Spleen (tissue), 11 donors: ENCODE measurements at regions not wholly inside any gene's neighbourhood (a gene's known extent, or its start where the extent isn't known, plus 50 kb on each side); places are given as distances from the start of the nearest gene placed in this dataset.

Source experiments
- DNase-seq: peaks from one replicate; pipeline ENCODE4 v3.0.0-alpha.2; 2020
- H3K27ac ChIP-seq, 8 donors: fragments of 200-600 bp; sonication (generic) in 7 of 8; 1 replicate in 4 of 8; 2 replicates in 4 of 8; pipeline versions ENCODE4 v1.5.0 to v1.8.0; 2016 to 2021; ENCODE audit warnings: inconsistent platforms in 4 of 8, mild to moderate bottlenecking in 4 of 8, moderate library complexity in 1 of 8
- H3K27me3 ChIP-seq, 7 donors: fragments of 200-600 bp; sonication (generic) in 6 of 7; replicated peaks in 1 of 7; 1 replicate in 4 of 7; 2 replicates in 3 of 7; pipeline versions ENCODE4 v1.5.0 to v1.8.0; 2016 to 2021; ENCODE audit warnings: inconsistent platforms in 3 of 7, mild to moderate bottlenecking in 1 of 7
- H3K36me3 ChIP-seq, 6 donors: fragments of 200-600 bp; sonication (generic) in 5 of 6; 1 replicate in 4 of 6; 2 replicates in 2 of 6; pipeline versions ENCODE4 v1.5.0 to v1.8.0; 2016 to 2021; ENCODE audit warnings: inconsistent platforms in 2 of 6
- H3K4me1 ChIP-seq, 6 donors: fragments of 200-600 bp; sonication (generic) in 5 of 6; 1 replicate in 3 of 6; 2 replicates in 3 of 6; pipeline versions ENCODE4 v1.5.0 to v1.8.0; 2016 to 2021; ENCODE audit warnings: inconsistent platforms in 3 of 6
- H3K4me3 ChIP-seq, 8 donors: fragments of 200-600 bp; sonication (generic) in 7 of 8; 1 replicate in 4 of 8; 2 replicates in 4 of 8; pipeline versions ENCODE4 v1.5.0 to v1.8.0; 2016 to 2021; ENCODE audit warnings: inconsistent platforms in 4 of 8, mild to moderate bottlenecking in 4 of 8, moderate library complexity in 2 of 8
- H3K9me3 ChIP-seq, 8 donors: fragments of 200-600 bp; sonication (generic) in 7 of 8; 1 replicate in 4 of 8; 2 replicates in 4 of 8; pipeline versions ENCODE4 v1.5.0 to v1.8.0; 2016 to 2021; ENCODE audit warnings: inconsistent platforms in 4 of 8
- POLR2A ChIP-seq, 3 donors: fragments of 450-650 bp; IDR thresholded peaks; one replicate each; pipeline ENCODE4 v1.5.1; 2017; ENCODE audit warnings: antibody characterized with exemption in 3 of 3, mild to moderate bottlenecking in 1 of 3
- POLR2AphosphoS5 ChIP-seq, 3 donors: sonication (generic); formaldehyde crosslinking; IDR thresholded peaks; one replicate each; pipeline ENCODE4 v1.5.1; 2017; ENCODE audit warnings: antibody characterized with exemption in 3 of 3
- WGBS, 5 donors: extraction: QIAGEN DNeasy Blood & Tissue Kit in 3 of 5; methylation state at CpG; one replicate each; pipeline versions ENCODE4 v1.1.5 to v1.1.7; 2013 to 2018; 5-methylcytosine and 5-hydroxymethylcytosine counted together
- intact Hi-C: fragments of 100-400 bp; cut with DNase I; formaldehyde crosslinking; loops from one replicate; pipeline ENCODE4 v1.15.0; 2023; ENCODE audit warnings: low total_unique reads
- TF ChIP-seq, protein P1 (sequence below), 11 experiments: fragments of 200-600 bp in 7 of 11; fragments of 450-650 bp in 4 of 11; sonication (generic) in 4 of 11; IDR thresholded peaks in 8 of 11; conservative IDR thresholded peaks in 3 of 11; 1 replicate in 7 of 11; 2 replicates in 4 of 11; pipeline versions ENCODE4 v1.4.0 to v1.8.0; 2016 to 2021; ENCODE audit warnings: antibody characterized with exemption in 11 of 11, inconsistent platforms in 4 of 11, mild to moderate bottlenecking in 1 of 11
- donor health status: healthy with polysubstance abuse.
- donor health status: DM: no; HTN: no; CAD: no; lungs with moderate emphysema.
- donor health status: DM: no; HTN: no; CAD: no.
- donor health status: Bipolar disorder and iron deficiency.
- donor health status: healthy.
- donor health status: DM: no; HTN: no; CAD: no.
- donor health status: DM: yes; HTN: yes; CAD: no.

- Histone ChIP-seq H3K9me3 (peaks cover 0 to 10% (median 2%) of the 10 kb centered on the region in 8 donors), H3K27ac (no peak overlapping the region), H3K4me1 (no peaks in the 10 kb centered on the region), H3K36me3 (no peaks in the 10 kb centered on the region), H3K27me3 (peaks cover 0 to 31% (median 0%) of the 10 kb centered on the region in 7 donors), H3K4me3 (no peak overlapping the region)
- 77 to 87% (median 82%) methylated on average over 8 of the region's 8 CpGs for WGBS, 5 donors
- intact Hi-C loops = no loop called here
- DNase-seq = no peak
- TF ChIP-seq POLR2A (IDR thresholded peaks at IDR 0.05) (no peak), POLR2AphosphoS5 (IDR thresholded peaks at IDR 0.05) (no peak)
- TF ChIP-seq, protein P1, sequence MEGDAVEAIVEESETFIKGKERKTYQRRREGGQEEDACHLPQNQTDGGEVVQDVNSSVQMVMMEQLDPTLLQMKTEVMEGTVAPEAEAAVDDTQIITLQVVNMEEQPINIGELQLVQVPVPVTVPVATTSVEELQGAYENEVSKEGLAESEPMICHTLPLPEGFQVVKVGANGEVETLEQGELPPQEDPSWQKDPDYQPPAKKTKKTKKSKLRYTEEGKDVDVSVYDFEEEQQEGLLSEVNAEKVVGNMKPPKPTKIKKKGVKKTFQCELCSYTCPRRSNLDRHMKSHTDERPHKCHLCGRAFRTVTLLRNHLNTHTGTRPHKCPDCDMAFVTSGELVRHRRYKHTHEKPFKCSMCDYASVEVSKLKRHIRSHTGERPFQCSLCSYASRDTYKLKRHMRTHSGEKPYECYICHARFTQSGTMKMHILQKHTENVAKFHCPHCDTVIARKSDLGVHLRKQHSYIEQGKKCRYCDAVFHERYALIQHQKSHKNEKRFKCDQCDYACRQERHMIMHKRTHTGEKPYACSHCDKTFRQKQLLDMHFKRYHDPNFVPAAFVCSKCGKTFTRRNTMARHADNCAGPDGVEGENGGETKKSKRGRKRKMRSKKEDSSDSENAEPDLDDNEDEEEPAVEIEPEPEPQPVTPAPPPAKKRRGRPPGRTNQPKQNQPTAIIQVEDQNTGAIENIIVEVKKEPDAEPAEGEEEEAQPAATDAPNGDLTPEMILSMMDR (IDR thresholded peaks at IDR 0.05 in 8 of 11, conservative IDR thresholded peaks at IDR 0.05 in 3 of 11) = no peak
Observed at GRCh38 chr21:36608041-36608896, 90.6 kb upstream of the SIM2 start.

DNA sequence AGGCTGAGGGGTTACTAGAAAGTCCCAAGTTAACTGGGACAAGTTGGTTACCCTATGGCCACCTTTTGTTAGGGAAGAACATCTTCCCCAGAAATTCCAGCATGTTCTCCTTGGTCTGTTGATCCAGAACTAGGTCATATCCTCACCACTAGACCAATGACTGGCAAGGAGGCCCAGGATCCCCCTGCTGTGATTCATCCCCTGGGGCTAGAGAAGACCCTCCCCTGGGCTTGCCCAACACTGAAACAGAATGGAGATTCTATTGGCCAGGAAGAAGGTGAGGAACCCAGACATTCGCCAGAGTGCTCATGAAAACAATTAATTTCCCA, 90.1 kb upstream of the SIM2 start:
- Histone ChIP-seq H3K4me3 (no peak overlapping the region), H3K36me3 (no peaks in the 10 kb centered on the region), H3K9me3 (peaks cover 0 to 11% (median 2%) of the 10 kb centered on the region in 8 donors), H3K27me3 (peaks cover 0 to 36% (median 0%) of the 10 kb centered on the region in 7 donors), H3K4me1 (no peaks in the 10 kb centered on the region), H3K27ac (no peak overlapping the region)
- TF ChIP-seq POLR2A (IDR thresholded peaks at IDR 0.05) (no peak), POLR2AphosphoS5 (IDR thresholded peaks at IDR 0.05) (no peak)
- TF ChIP-seq, protein P1 (IDR thresholded peaks at IDR 0.05 in 8 of 11, conservative IDR thresholded peaks at IDR 0.05 in 3 of 11) = no peak
- intact Hi-C loops = no loop called here
- DNase-seq = no peak
- WGBS, 5 donors = 83 to 95% (median 88%) methylated on average over 1 of the region's 1 CpG

DNA sequence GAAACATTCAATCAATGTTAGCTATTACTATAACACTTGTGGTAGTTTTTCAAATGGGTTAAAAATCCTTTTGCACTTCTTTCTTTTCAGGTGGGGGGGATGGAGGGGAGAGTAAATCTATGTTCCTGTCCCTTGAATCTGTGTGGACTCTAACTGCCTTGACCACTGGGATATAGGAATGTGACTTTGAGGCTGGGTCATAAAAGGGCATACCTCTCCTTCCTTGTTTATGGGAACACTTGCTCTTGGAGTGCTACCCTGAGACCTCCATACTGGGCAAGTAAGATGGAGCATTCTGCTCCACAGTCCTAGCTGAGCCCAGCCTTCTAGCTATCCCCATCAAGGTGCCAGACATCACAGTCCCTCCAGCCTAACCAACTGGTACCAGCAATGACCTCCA, 89.3 kb upstream of the SIM2 start:
- DNase-seq = no peak
- TF ChIP-seq, protein P1 (IDR thresholded peaks at IDR 0.05 in 8 of 11, conservative IDR thresholded peaks at IDR 0.05 in 3 of 11) = no peak
- TF ChIP-seq POLR2AphosphoS5 (IDR thresholded peaks at IDR 0.05) (no peak), POLR2A (IDR thresholded peaks at IDR 0.05) (no peak)
- intact Hi-C loops = no loop called here
- Histone ChIP-seq H3K27me3 (peaks cover 0 to 42% (median 0%) of the 10 kb centered on the region in 7 donors), H3K4me1 (no peaks in the 10 kb centered on the region), H3K4me3 (no peak overlapping the region), H3K9me3 (peaks cover 0 to 19% (median 2%) of the 10 kb centered on the region in 8 donors), H3K27ac (no peak overlapping the region), H3K36me3 (no peaks in the 10 kb centered on the region)

GRCh38 chr21:36610201-36610600, 88.7 kb upstream of the SIM2 start:
- Histone ChIP-seq H3K4me1 (no peaks in the 10 kb centered on the region), H3K9me3 (peaks cover 0 to 24% (median 2%) of the 10 kb centered on the region in 8 donors), H3K27ac (no peak overlapping the region), H3K36me3 (no peaks in the 10 kb centered on the region), H3K27me3 (peaks cover 0 to 45% (median 0%) of the 10 kb centered on the region in 7 donors), H3K4me3 (no peak overlapping the region)
- intact Hi-C loops = no loop called here
- 63 to 86% (median 79%) methylated on average over 1 of the region's 1 CpG for WGBS, 5 donors
- TF ChIP-seq POLR2A (IDR thresholded peaks at IDR 0.05) (no peak), POLR2AphosphoS5 (IDR thresholded peaks at IDR 0.05) (no peak)
- TF ChIP-seq, protein P1 (IDR thresholded peaks at IDR 0.05 in 8 of 11, conservative IDR thresholded peaks at IDR 0.05 in 3 of 11) = no peak
- DNase-seq = no peak
